D341Med (cell line): ENCODE measurements at regions not wholly inside any gene's neighbourhood (a gene's known extent, or its start where the extent isn't known, plus 50 kb on each side); places are given as distances from the start of the nearest gene placed in this dataset.

Source experiments
- DNase-seq: peaks from one replicate; pipeline ENCODE4 v3.0.0; 2012; ENCODE audit warnings: low spot score

- no peak for DNase-seq
These were observed 134.4 kb downstream of the MAD2L1 start for GRCh38 chr4:119932277-119932676.

GRCh38 chr4:119930546-119930945 is 136.1 kb downstream of the MAD2L1 start:
- no peak for DNase-seq

GRCh38 chr4:119921830-119922229 is 144.8 kb downstream of the MAD2L1 start:
- DNase-seq = no peak

GRCh38 chr4:119906277-119906676 is 160.4 kb downstream of the MAD2L1 start:
- no peak for DNase-seq

GRCh38 chr4:119898211-119898610 is 168.4 kb downstream of the MAD2L1 start:
- no peak for DNase-seq

- DNase-seq = no peak
These were observed 169.4 kb downstream of the MAD2L1 start for GRCh38 chr4:119897260-119897659.

GRCh38 chr4:119894650-119895208 is 171.9 kb downstream of the MAD2L1 start:
- no peak for DNase-seq

GRCh38 chr4:119873794-119874325 is 192.8 kb downstream of the MAD2L1 start:
- DNase-seq = no peak

GRCh38 chr4:119873132-119873531 is 193.5 kb downstream of the MAD2L1 start:
- no peak for DNase-seq

GRCh38 chr4:119872371-119873016 is 194.2 kb downstream of the MAD2L1 start:
- DNase-seq = no peak

GRCh38 chr4:119870856-119871255 is 195.8 kb downstream of the MAD2L1 start:
- DNase-seq = no peak

- DNase-seq = no peak
These were observed 200.9 kb downstream of the MAD2L1 start for GRCh38 chr4:119865789-119866188.

- DNase-seq = no peak
These were observed 201.3 kb downstream of the MAD2L1 start for GRCh38 chr4:119865389-119865788.

GRCh38 chr4:119861731-119862130 is 204.9 kb downstream of the MAD2L1 start:
- DNase-seq = no peak

- no peak for DNase-seq
These were observed 208.5 kb downstream of the MAD2L1 start for GRCh38 chr4:119858176-119858575.

GRCh38 chr4:119854364-119854763 is 212.3 kb downstream of the MAD2L1 start:
- no peak for DNase-seq

GRCh38 chr4:119851649-119852048 is 215.0 kb downstream of the MAD2L1 start:
- DNase-seq = no peak

- DNase-seq = no peak
These were observed 212.8 kb upstream of the PDE5A start for GRCh38 chr4:119841361-119841760.

GRCh38 chr4:119835613-119835910 is 207.0 kb upstream of the PDE5A start:
- DNase-seq = no peak

GRCh38 chr4:119834906-119835612 is 206.5 kb upstream of the PDE5A start:
- no peak for DNase-seq

- no peak for DNase-seq
These were observed 205.0 kb upstream of the PDE5A start for GRCh38 chr4:119833611-119834010.

- DNase-seq = no peak
These were observed 204.2 kb upstream of the PDE5A start for GRCh38 chr4:119832776-119833175.

GRCh38 chr4:119829326-119829725 is 200.7 kb upstream of the PDE5A start:
- DNase-seq = no peak
